Gastrocnemius medialis (tissue), 4 donors: ENCODE measurements at regions not wholly inside any gene's neighbourhood (a gene's known extent, or its start where the extent isn't known, plus 50 kb on each side); places are given as distances from the start of the nearest gene placed in this dataset.

Source experiments
- CTCF ChIP-seq, 5 experiments: fragments of 450-650 bp in 3 of 5; fragments of 200-600 bp in 2 of 5; sonication (generic) in 2 of 5; IDR thresholded peaks in 4 of 5; conservative IDR thresholded peaks in 1 of 5; 1 replicate in 4 of 5; 2 replicates in 1 of 5; pipeline ENCODE4 v1.5.1; 2016 to 2019; ENCODE audit warnings: antibody characterized with exemption in 5 of 5, mild to moderate bottlenecking in 3 of 5, moderate library complexity in 3 of 5
- POLR2A ChIP-seq, 2 donors: fragments of 450-650 bp; IDR thresholded peaks; one replicate each; pipeline ENCODE4 v1.6.1; 2017; ENCODE audit warnings: antibody characterized with exemption in 2 of 2, mild to moderate bottlenecking in 2 of 2, moderate library complexity in 2 of 2

DNA sequence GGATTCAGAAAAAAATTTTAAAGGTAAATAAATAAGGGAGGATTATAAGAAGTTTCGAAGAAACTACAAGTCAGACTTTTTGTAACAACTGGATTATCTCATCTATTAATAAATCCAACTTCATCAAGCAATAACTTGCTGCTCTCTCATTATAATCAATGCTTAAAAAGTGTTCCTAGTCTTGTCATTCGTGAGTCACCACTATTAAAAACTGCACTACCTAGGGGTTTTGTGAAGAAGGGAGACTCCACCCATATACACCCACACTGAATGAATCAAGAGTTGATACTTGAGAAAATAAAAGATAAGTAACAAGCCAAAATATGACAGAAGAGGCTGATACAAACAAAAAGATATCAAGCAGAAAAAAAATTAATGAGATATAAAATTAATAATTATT is 360.5 kb downstream of the ZNF674 start:
- TF ChIP-seq POLR2A (IDR thresholded peaks at IDR 0.05): no peak
- TF ChIP-seq CTCF (IDR thresholded peaks at IDR 0.05 in 4 of 5, conservative IDR thresholded peaks at IDR 0.05 in 1 of 5): no peak
